GM19023 (cell line): ENCODE measurements at regions not wholly inside any gene's neighbourhood (a gene's known extent, or its start where the extent isn't known, plus 50 kb on each side); places are given as distances from the start of the nearest gene placed in this dataset.
"Not testable (repeated sequence)": the region's sequence is repeated elsewhere in the genome, so short reads cannot be mapped to it uniquely, and the experiment has no call there.

ENCODE experiments used
- ATAC-seq: cut with Tn5 transposase; IDR thresholded peaks from one replicate; pipeline ENCODE4 v1.9.1; 2021; ENCODE audit warnings: mild to moderate bottlenecking, moderate library complexity; ENCODE audit not compliant: unreplicated experiment

- no peak for ATAC-seq
Observed at GRCh38 chr3:95327478-95327877, 1264.6 kb downstream of the NSUN3 start.

GRCh38 chr3:95333826-95334225 lies 1271.0 kb downstream of the NSUN3 start:
- no peak for ATAC-seq

- no peak for ATAC-seq
Observed at GRCh38 chr3:95334461-95334860, 1271.6 kb downstream of the NSUN3 start.

GRCh38 chr3:95335517-95335916 lies 1272.7 kb downstream of the NSUN3 start:
- no peak for ATAC-seq

GRCh38 chr3:95338446-95338845 lies 1275.6 kb downstream of the NSUN3 start:
- no peak for ATAC-seq

DNA sequence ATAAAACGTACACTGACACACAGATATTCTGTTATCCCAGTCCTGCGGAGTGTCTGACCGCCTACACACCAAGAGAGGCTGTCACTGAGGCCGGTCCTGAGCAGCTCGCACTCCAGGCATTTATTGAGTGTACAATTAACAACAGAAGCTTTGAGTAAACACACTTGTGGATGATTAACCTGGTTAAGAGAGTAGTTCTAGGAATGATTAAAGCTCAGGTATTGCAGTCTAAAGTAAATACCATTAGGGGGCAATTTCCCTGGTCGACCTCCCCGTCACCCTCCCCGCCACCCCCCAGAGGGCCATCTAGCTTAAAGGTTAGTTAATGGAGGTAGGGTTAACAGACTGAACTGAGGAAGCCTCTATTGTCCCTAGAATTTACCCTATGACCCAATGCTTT lies 1278.5 kb downstream of the NSUN3 start:
- no peak for ATAC-seq

DNA sequence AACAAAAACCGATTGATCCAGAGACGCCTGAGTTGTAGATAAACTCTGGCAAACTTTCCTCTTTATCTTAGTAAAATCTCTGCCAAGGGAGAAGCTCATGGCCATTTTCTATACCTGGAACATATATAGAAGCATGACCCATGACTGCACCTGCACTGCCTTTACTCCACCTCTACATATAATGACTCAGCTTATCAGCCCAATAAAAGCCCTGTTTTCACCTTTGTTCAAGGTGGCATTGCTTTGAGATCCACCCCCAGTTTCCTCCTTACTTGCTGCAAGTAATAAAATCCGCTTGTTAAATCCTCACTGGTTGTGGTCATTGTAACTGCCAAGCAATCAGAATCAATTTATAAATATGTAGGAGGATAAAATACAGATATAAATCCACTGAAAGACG lies 1280.4 kb downstream of the NSUN3 start:
- ATAC-seq: no peak

DNA sequence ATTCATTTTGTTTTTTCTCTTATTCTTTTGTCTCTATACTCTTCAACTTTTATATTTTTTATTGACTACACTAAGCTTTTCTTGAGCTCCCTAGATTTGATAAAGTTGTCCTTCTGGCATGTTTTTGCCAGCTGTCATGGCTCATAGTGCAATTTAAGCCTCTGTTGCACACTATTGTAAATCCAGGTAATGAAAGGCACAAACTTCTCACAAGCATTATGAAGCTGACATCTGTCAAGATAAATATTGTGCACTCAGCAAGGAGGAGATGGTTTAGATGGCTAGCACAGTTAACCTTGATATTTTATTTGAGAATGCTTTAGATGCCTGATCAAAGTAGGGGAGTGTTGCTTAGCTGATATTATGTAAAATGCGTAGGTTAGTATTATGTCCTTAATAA lies 1280.9 kb downstream of the NSUN3 start:
- no peak for ATAC-seq

GRCh38 chr3:95347936-95348335 lies 1285.1 kb downstream of the NSUN3 start:
- ATAC-seq: not testable (repeated sequence)

GRCh38 chr3:95348879-95349278 lies 1286.0 kb downstream of the NSUN3 start:
- no peak for ATAC-seq

DNA sequence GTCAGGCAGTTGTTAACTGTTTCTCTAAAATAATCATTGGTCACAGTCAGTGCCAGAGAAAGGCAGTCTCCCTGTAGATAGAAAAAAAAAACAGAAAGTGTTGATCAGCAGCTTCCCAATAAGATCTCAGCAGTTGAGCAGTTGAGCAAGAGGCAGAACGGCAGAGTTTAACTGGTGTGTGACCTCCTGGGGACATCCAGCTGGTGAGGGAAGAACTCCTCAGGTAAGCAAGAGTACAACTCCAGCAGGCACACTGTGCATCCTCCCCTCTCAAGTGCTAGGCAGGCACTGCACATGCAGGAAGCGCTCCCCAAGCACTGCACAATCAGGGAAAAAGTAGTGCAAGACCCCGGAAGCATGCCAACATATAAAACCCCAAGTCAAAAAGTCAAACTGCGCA lies 1287.2 kb downstream of the NSUN3 start:
- ATAC-seq: no peak

GRCh38 chr3:95351158-95351557 lies 1288.3 kb downstream of the NSUN3 start:
- no peak for ATAC-seq

- no peak for ATAC-seq
Observed at GRCh38 chr3:95352471-95352870, 1289.6 kb downstream of the NSUN3 start.

DNA sequence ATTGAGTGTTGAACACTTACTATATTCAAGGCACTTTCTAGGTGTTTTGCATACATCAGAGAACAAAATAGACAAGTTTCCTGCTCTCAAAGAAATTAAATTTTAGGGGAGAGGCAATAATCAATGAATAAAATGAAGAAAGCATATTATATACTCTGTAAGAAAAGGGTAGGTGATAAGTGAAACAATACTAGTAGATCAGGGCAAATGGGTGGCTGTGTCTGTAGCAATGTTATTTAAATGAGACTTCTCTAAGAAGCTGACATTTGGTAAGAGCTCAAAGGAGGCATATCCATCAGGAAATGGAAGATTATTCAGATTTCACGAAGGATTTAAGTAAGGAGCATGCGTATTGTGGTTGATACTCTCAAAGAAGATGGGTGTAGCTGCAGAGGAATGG lies 1291.6 kb downstream of the NSUN3 start:
- ATAC-seq: no peak

- peak; percentile 67 for ATAC-seq
Observed at GRCh38 chr3:95356764-95357501, 1294.1 kb downstream of the NSUN3 start.

DNA sequence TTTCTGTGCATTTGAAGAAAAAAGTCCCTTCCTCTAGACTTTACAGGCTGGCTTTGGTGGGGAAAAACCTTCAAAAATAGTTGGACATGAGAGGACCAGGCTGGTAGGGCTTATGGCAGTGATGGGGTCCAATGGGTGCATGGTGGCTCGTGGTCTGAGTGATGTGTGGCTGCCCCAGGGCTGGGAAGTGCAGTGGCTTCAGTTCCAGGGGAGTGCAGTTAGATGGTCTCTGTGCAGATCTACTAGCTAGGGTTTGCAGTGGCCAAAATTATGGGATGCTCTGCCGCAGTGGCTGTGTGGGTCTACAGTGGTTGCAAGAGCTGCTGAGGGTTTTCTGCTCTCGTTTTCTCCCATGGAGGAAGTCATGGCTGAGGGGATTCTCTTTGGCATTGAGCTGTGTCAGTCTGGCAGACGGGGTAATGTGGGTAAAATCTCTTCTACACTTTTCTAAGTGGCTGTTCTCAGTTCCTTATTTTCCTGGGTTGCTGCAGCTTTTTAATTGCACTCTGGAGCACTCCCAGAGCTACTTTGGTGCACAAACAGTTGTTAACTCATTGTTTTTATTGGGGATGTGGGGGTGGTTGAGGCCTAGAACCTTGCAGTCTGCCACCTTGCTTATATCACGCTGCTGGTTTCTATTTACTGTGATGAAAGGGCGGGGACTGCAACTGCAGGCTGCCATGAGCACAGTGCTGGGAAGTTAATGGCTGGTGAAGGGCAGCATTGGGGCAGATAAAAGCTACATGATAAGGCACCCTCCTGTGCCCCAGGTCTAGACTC lies 1324.6 kb downstream of the NSUN3 start:
- ATAC-seq: peak; percentile 78

GRCh38 chr3:95389725-95390313 lies 1327.0 kb downstream of the NSUN3 start:
- no peak for ATAC-seq

- no peak for ATAC-seq
Observed at GRCh38 chr3:95394286-95394685, 1331.4 kb downstream of the NSUN3 start.

GRCh38 chr3:95399585-95399984 lies 1336.7 kb downstream of the NSUN3 start:
- ATAC-seq: no peak

GRCh38 chr3:95401693-95402092 lies 1338.8 kb downstream of the NSUN3 start:
- ATAC-seq: no peak

- ATAC-seq: no peak
Observed at GRCh38 chr3:95407709-95408463, 1345.0 kb downstream of the NSUN3 start.
